ENCODE measurements at regions not wholly inside any gene's neighbourhood (a gene's known extent, or its start where the extent isn't known, plus 50 kb on each side); places are given as distances from the start of the nearest gene placed in this dataset.
"Not testable (repeated sequence)": the region's sequence is repeated elsewhere in the genome, so short reads cannot be mapped to it uniquely, and the experiment has no call there.

DNA sequence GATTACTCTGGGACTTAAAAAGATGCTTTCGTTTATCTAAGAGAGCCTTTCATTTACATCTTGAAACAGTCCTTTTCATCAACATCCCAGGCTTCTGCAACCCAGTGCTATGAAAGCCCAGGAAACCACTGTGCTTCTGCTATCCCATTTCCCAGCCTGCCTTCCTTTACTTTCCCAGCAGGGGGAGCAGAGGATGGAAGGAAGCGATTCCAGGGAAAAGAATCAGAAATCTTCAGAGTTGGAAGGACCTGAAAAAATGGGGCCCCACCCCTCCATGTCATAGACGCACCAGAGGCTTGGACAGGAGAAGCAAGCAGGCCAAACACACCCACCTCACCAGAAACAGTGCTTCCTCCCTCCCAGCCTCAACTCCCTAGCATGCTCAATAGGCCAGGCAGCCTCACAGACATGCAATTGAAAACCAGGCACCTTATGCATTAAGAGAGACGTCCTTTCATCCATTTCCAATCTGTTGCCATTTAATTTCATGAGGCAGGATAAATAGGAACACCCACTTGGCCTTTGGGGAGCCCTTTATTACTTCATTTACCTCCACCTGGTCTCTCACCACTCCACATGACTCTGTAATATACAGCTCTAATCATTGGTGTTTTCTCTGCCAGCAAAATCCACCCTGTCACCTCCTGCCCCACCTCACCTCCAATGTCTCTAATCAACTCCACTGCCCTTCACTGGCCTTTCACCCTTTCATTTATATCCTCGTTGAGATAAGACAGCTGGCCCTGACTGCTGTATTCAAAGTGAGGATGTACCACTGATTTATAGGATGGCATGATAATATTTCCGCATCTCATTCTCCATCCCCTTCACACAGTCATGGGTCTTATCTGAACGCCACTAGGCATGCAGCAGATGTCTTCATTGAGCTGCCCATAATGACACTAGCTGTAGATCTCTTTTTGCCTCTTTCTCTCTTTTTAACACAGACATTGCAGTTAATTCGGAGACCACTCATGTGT is 583.9 kb downstream of the NTRK3 start:
- peak; percentile 33 for DNase-seq

DNA sequence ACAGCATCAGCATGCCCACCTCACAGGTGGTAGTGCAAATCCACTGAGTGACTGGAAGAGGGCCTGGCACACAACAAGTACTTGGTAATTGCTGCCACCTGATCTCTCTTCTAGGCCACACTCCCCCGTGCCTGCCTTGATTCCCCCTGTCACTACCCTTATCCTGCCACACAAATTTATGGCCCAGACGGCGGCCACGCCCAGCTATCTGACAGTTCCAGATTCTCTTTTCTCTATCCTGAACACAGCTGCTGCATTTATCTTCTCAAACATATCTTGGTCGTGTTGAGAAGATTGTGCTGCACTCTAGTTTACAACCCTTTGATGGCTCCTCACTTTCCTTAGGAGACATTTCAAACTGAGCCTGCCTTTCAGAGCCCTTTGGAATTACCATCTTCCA is 585.2 kb downstream of the NTRK3 start:
- no peak for DNase-seq

DNA sequence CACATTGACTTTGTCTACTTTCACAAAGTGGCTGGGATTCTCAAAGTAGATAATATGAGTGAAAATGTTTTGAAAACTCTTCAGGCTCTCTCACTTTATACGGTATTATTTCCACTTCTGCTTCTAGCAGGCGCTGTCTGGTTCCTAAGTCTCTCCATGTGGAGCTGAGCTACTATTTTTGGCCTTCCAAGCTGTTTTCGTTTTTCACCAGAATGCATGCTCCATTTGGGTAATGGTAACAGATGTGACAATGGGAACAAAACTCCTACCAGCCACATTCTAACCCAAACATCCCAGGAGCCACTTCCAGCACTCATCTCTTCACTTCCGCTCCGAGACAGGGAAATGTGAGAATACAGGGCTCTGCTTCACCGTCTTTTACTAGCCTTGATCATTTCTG is 586.7 kb downstream of the NTRK3 start:
- DNase-seq, result no peak

DNA sequence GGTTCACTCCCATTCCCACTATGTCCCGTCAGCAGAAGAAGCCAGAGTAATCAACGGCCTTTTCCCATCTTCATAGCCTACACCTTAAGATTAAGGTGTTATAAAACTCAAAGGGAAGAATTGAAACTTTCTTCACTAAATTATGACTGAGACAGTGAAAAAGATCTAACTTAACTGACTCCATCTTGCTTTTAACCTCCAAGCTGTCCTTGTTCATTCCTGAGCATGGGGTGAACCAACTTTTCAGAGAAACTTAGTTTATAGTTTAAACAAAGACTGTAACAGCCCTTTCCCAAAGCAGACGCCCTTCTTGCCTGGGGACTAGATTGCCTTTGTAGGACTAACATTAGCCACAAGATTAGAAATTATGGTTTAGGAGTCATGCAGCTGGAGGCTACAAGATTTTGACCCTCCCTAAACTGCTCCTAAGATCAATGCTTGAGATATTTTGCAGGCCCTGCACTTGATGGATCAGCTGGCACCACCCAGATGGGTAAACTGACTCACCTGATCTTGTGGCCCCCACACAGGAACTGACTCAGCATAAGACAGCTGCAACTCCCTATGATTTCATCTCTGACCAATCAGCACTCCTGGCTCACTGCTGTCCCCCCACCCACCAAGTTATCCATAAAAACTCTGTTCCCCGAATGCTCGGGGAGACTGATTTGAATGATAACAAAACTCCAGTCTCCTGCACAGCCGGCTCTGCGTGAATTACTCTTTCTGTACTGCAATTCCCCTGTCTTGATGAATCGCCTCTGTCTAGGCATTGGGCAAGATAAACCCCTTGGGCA is 587.6 kb downstream of the NTRK3 start:
- DNase-seq, result not testable (repeated sequence)

DNA sequence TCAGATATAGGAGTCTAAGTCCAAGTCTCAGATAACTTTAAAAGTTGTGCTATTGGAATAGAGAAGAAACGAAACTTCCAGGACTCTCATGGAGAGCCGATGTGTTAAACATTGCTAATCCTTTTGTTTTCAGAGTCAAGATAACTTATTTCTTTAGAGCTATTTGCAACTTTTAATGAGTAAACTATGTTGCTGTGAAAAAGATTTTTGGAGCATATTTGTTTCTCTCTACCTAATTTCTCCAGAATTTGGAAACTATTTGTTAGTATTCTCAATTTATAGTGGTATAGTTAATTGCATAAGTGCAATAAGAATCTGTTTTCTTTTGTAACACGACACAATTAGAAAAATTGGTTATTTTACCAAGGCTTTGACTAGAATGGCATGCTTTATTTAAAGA is 588.9 kb downstream of the NTRK3 start:
- DNase-seq, result no peak

DNA sequence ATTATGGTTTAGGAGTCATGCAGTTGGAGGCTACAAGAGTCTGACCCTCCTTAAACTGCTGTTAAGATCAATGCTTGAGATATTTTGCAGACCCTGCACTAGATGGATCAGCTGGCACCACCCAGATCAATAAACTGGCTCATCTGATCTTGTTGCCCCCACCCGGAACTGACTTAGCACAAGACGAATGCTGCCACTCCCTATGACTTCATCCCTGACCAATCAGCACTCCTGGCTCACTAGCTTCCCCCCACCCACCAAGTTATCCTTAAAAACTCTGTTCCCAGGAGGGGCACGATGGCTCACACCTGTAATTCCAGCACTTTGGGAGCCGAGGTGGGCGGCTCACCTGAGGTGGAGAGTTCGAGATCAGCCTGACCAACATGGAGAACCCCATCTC is 594.0 kb downstream of the NTRK3 start:
- DNase-seq, result no peak

DNA sequence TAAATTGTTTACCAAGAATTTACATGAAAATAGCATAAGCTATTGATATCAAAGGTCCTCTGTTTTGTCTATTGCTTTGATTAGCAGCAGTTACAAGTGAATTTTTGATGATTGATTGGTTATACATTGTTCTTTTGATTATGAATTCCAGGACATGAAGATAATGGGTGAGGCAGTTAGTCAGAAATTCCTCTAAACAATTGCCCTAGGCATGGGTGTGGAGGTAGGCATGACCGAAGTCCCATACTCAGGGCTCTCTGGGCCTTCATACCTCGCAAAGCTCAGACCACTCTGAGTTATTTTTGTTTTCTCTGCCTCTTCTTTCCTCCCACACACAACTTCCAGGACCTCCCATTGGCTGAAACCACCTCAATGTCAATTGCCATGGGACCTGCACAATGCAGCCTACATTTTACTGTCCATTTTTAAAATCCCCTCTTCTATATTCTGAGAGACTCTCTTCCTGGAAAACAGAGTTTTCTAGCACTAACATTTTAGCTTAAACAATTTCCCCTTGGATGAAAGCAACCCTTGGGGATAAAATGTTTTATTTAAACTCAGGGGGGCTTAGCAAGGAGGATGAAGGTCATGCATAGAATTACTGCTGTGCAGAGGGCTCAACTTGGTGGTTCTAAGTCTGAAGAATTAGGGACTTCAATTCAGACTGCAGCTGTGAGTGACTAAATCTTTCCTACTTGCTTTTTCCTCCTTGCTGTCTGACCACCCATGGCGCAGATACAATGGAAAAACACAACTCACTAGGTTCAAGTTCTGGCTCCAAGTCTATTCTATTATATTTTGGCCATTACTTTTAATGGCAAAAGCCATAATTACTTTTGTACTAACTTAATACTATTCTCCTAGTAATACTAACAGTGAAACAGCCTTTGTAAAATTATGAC is 594.8 kb downstream of the NTRK3 start:
- DNase-seq, result no peak

DNA sequence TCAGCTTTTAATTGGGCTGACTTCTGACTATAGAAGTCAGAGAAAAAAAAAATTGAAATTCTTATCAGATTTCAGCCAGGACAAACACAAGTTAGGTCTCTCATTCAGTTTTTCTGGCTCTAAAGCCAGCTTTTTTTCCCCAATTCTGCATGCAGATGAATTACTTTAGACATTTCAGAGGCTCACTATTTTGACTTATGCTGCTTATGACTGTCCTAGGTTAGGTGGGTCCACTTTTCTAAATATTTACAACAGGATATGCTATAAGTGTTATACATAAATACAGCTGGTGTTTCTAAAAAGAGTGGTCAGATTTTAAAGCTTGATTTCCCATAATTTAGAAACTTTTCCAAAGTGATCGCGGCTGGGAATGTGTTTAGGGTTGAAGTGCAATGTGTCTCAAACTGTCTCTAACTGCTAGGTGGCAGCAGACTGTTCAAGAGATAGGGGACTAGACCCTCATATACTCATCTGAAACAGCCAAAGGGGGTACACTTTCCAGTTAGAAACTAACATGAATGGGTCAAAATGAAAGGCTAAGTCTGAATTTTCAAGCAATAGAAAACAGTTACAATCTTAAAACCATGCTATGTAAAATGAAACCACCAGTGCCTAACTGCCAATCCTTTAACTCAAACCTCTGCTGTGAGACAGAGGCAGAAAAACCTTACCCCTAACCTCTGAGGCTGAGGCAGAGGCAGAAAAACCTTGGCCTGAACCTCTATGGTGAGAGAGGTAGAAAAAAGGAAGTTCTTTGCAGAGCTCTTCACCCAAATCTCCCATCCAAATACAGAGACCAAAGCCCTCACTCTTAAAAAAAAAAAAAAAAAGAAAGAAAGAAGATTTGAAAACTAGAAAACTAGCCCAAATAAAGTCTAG is 596.0 kb downstream of the NTRK3 start:
- no peak for DNase-seq

DNA sequence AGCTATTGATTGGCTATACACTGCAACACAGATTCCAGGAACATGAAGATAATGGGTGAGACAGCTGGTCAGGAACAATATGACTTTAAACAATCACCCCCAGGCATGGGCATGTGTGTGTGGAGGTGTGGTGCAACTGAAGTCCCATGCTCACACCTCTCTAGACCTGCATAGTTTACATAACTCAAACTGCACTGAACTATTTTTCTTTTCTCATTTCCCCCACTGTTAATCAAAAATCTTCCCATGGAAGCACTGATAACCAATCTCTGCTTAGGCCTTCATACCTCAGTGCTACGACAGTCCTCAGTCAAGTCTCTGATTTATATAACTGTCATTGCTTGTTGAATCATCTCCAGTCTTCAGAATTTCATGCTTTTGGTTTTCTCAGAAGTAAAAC is 600.2 kb downstream of the NTRK3 start:
- no peak for DNase-seq

DNA sequence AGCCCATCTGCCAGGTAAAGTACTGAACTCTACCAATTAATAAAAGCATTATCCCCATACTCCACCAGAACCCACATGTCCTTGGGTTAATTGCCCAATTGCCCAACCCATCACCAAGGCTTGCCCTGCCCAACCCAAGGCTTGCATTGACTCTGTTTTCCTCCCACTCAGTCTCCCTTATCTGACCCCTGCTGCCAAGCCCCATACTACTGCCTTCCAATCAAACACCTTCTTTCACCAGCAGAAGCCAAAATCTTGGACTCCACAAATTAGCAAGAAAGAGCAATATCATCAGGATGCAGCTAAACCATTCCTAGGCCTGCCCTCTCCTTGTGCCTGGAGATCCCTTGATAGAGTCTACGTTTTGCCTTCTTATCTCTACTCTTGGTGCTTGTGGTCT is 602.9 kb downstream of the NTRK3 start:
- no peak for DNase-seq

DNA sequence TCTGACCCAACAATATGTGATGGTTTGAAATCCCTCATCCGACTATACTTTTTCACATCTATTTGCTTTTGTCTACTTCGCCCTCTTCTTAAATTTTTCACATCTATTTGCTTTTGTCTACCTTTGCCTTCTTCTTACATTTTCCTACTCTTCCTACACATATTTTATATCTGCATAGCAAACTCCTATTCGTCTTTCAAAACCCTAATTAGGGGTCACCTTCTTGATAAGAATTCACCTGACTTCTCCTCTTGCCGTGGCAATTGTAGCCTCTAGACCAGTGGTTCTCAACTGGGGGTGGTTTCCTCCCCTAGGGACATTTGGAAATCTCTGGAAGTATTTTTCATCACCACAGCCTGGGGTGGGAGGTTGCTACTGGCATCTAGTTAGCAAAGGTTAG is 607.4 kb downstream of the NTRK3 start:
- DNase-seq, result no peak

DNA sequence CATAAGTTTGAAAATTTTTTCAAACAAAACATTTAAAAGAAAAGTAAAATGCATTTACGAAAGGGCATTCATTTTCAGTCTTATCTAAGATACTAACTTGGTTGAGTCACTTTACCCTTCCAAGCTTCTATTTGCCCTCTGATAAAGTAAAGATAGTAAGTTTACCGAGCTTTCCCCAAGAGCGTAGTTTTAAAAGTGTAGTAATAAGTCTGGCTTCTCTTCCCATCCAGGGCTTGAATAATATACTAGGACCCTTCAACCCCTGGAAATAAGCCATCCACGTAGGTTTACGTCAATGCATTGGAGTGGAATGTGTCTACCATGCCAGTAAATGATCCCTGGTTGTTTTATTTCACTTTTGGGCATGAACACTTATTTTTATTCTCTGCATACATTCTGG is 608.3 kb downstream of the NTRK3 start:
- no peak for DNase-seq

DNA sequence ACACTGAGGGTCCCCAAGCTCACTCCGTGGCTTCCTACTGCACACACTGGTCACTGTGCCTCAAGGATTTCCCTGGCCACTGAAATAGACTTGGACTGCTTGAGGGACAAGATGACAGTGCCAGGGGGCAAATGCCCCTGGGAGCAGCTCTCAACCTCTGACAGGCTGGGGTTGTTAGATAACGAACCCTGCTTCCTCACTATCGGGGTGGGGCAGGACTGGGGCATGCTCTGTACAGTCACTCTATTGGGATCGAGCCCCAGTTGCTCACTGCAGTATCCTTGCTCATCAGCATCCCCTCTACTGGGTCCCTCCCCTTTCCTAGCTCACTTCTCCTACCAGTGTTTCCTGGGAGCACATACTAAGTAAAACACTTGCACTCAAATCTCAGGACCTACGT is 610.8 kb downstream of the NTRK3 start:
- DNase-seq, result no peak

DNA sequence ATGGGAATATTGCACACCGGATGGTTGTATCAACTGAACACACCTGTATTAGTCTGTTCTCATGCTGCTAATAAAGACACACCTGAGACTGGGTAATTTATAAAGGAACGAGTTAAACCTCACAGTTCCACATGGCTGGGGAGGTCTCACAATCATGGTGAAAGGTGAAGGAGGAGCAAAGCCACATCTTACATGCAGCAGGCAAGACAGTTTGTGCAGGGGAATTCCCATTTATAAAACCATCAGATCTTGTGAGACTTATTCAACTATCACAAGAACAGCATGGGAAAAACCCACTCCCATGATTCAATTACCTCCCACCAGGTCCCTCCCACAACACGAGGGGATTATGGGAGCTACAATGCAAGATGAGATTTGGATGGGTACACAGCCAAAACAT is 613.5 kb downstream of the NTRK3 start:
- DNase-seq, result not testable (repeated sequence)

DNA sequence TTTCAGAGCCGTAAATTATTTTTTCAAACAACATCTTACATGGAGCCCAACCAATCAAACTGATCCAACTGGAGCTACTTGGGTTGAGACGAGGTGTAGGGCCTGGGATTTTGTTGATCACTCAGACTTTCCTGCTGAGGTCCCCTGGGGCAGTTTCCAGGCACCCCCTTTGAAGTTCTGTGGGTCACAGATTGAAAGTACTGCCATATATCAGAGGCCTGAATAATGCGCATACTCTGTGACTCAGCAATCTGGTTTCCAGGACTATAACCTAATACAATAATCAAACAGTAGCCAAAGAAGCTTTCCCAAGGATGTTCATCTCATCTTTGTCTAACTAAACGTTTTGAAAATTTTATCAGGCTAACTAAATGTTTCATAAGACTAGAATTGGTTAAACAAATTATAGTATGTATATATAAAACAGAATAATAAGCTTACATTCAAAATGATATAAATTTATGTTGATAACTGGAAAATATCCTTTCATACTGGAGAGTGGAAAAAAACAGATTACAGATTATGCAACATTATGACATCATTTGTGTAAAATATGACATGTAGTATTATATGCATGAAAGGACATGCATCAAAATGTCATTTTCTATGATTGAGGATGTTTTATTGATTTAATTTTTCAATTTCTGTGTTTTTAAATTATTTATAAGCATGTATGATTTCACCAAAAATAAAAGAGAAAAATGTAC is 617.1 kb downstream of the NTRK3 start:
- DNase-seq, result no peak

DNA sequence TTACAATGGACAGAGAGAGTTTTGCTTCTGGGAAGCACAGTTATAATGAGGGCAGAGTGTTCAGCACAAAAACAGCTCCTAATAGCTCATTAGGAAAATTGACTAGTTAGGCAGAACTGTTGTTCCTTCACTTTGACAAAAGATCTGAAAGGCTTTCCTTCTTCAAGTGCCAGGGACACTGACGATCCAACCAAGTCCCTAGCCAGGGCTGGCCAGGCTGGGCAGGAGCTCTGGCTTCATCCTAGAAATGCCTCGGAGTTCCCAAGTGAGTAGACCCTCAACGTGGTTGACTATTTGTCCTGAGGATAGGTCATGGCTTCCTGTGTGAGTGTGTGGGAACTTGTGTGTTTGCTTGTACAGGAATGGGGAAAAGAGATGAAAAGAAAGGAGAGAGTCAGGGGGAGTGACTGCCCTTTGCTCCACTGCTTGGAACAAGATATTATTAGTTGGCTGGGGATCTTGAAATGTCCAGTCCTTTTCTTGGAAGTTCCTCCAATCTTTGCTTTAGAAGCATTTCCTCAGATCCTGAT is 617.9 kb downstream of the NTRK3 start:
- DNase-seq, result no peak

DNA sequence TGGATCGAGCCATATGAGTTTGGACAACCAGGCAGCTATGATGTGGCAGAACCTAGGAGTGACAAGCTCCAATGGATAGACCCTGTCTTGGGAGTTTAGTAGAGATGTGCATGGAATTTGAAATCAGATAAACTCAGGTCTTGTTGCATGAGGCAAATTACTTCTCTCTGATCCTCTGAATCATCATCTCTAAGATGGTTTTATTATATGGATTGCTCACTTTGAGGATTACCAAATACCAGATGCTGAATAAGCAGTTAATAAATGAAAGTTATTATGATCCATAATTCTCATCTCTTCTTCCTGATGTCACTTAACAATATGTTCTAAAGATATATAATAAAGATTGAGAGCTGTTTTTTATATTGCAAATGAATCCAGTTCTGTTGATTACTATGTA is 622.2 kb downstream of the NTRK3 start:
- DNase-seq, result no peak

DNA sequence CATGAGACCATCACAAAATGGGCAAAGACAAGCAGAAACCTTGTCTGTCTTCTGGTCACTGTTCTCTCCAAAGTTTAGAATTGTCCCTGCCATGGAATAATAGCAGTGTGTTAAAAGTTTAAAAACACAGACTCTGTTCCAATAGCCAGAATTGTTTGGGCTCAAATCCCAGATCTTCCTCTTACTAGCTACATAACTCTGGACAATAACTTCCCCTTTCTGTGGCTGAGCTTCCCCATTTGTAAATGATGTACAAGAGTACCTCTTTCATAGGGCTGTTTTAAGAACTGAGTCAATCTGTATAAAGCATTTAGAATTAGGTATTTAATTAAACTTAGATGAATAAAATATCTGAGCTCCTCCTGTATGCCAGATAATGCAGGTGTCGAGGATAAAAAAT is 623.0 kb downstream of the NTRK3 start:
- no peak for DNase-seq

DNA sequence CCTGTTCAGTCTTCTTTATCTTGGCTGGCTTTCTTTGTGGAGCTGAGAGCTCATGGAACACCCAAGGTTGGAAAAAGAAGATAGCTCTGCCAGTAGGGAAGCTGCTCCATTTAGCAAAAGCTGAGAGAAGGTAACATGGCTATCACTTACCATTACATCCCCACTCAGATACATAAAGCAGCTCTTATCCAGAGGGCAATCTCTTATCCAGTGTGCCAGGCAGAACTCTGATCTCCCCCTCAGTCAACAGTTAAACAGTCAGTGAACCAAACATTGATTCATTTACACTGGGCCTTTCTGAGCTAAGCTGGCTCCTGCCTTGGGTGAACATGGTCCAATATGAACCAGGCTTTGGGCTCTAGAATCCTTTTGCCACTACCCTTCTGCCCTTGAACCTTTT is 624.2 kb downstream of the NTRK3 start:
- no peak for DNase-seq

DNA sequence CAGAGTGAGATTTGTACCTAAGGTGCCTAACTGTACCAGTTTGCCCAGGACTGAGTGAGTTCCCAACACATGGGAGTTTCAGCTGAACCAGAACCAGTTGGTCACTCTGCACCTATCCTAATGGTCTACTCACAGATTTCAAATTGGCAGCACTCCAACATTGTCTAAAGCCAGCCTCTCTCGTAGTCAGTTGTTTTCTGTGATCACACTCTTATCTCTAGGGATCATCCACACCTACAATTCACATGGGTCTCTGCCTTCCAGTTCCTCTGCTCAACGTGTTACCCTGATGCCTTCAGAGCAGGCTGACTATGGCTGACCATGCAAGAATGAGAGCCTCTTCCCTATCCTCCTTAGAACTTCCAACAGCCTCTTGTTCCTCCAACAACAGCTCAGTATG is 624.8 kb downstream of the NTRK3 start:
- DNase-seq, result no peak

DNA sequence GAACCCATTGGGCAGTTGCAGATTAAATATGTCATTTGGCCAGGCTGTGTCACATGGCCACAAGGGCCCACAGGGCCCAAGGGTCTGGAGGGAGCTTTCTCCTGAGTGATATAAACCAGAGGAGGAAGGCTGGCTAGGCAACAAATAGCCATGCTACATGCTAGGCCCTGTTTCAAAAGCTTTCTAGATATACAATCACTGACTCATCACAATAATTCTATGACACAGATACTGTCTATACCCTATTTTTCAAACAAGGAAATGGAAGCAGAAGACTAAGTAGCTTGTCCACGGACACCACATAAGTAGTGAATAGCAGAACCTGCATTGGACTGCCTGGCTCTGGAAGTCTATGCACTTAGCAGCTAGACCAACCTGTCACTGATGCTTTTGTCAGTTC is 625.4 kb downstream of the NTRK3 start:
- DNase-seq, result no peak

Measured in fibroblast of skin of back (primary cell).